Epithelial cell of esophagus (primary cell): ENCODE measurements at regions not wholly inside any gene's neighbourhood (a gene's known extent, or its start where the extent isn't known, plus 50 kb on each side); places are given as distances from the start of the nearest gene placed in this dataset.

Experiments used
- DNase-seq: peaks from one replicate; pipeline ENCODE4 v3.0.0; 2010; ENCODE audit warnings: low read depth
- H3K4me3 ChIP-seq: 2 replicates; pipeline ENCODE4 v1.5.1; 2011; ENCODE audit warnings: mild to moderate bottlenecking, low read length, control low read depth
- CTCF ChIP-seq: IDR thresholded peaks from 2 replicates; pipeline ENCODE4 v1.5.1; 2011; ENCODE audit warnings: low read depth, mild to moderate bottlenecking, low read length, control low read depth, inconsistent platforms; ENCODE audit not compliant: insufficient read depth; ENCODE audit errors: missing control alignments

- TF ChIP-seq CTCF, result no peak
- H3K4me3 ChIP-seq, result no peak overlapping the region
- no peak for DNase-seq
Observed at GRCh38 chr15:37774961-37775360, 159.5 kb upstream of the TMCO5A start.

- no peak for DNase-seq
- no peak overlapping the region for H3K4me3 ChIP-seq
- no peak for TF ChIP-seq CTCF
Observed at GRCh38 chr15:37777006-37777405, 157.4 kb upstream of the TMCO5A start.

- H3K4me3 ChIP-seq, result no peak overlapping the region
- no peak for DNase-seq
- no peak for TF ChIP-seq CTCF
Observed at GRCh38 chr15:37783290-37783689, 151.2 kb upstream of the TMCO5A start.

GRCh38 chr15:37788330-37788729 lies 146.1 kb upstream of the TMCO5A start:
- TF ChIP-seq CTCF, result no peak
- no peak overlapping the region for H3K4me3 ChIP-seq
- DNase-seq, result no peak

GRCh38 chr15:37788767-37789396 lies 145.6 kb upstream of the TMCO5A start:
- no peak for DNase-seq
- no peak for TF ChIP-seq CTCF
- H3K4me3 ChIP-seq, result no peak overlapping the region

GRCh38 chr15:37789397-37789786 lies 145.0 kb upstream of the TMCO5A start:
- DNase-seq, result no peak
- TF ChIP-seq CTCF, result no peak
- no peak overlapping the region for H3K4me3 ChIP-seq

GRCh38 chr15:37789881-37790280 lies 144.6 kb upstream of the TMCO5A start:
- peak; percentile 83 for DNase-seq
- no peak overlapping the region for H3K4me3 ChIP-seq
- no peak for TF ChIP-seq CTCF
